GM12878 (cell line): ENCODE measurements at regions not wholly inside any gene's neighbourhood (a gene's known extent, or its start where the extent isn't known, plus 50 kb on each side); places are given as distances from the start of the nearest gene placed in this dataset.

Source experiments
- ATAC-seq: fragments of 200-7000 bp; cut with Tn5 transposase; 3 replicates; pipeline ENCODE4 v1.9.1; 2020; ENCODE audit warnings: mild to moderate bottlenecking, moderate library complexity
- BruUV-seq: library from RNA; stranded (reverse); fragments of 400-500 nt; replicated peaks from 2 replicates; lab custom pipeline; 2021; lab: Mats Ljungman, UMichigan
- CTCF ChIA-PET: fragments of 300-600 bp; sonication (Branson Sonifier 250); formaldehyde crosslinking; extraction: SDS; loops from one replicate; lab custom pipeline; 2021; ENCODE audit warnings: inconsistent platforms; lab: Yijun Ruan, JAX
- POLR2A ChIA-PET: fragments of 350-600 bp; formaldehyde crosslinking; extraction: SDS; loops from one replicate; lab custom pipeline; 2021; ENCODE audit warnings: inconsistent platforms; lab: Charles Lee
- RAD21 ChIA-PET: fragments of 300-600 bp; sonication (Branson Sonifier 250); formaldehyde crosslinking; loops from one replicate; lab custom pipeline; 2023; ENCODE audit warnings: antibody characterized with exemption; ENCODE audit not compliant: unreplicated experiment; lab: Charles Lee
- SMC1A ChIA-PET: fragments of 300-600 bp; sonication (Branson Sonifier 250); formaldehyde crosslinking; loops from one replicate; lab custom pipeline; 2023; ENCODE audit not compliant: unreplicated experiment, uncharacterized antibody; lab: Charles Lee
- DNase-seq: peaks from one replicate; pipeline ENCODE4 v3.0.0-alpha.2; 2011; ENCODE audit warnings: low read depth, low spot score
- FAIRE-seq: peaks from 3 replicates; lab custom pipeline; 2011; peaks lifted over from hg19 to GRCh38; lab: Jason Lieb, UNC
- H2AFZ ChIP-seq: 2 replicates; pipeline ENCODE4 v1.6.0; 2011; ENCODE audit warnings: low read depth, low read length, control low read depth; ENCODE audit not compliant: control insufficient read depth
- H3K27ac ChIP-seq: 2 replicates; pipeline ENCODE4 v1.5.1; 2011; ENCODE audit warnings: control low read depth; ENCODE audit not compliant: control insufficient read depth, insufficient read depth
- H3K27me3 ChIP-seq, 2 experiments: replicated peaks in 1 of 2; 2 replicates each; pipeline versions ENCODE4 v1.6.0 to v1.6.1; 2011; ENCODE audit warnings: low read length in 1 of 2; ENCODE audit not compliant: control insufficient read depth in 2 of 2, insufficient read depth in 2 of 2
- H3K36me3 ChIP-seq, 2 experiments: 2 replicates each; pipeline ENCODE4 v1.5.1; 2011; ENCODE audit warnings: low read length in 1 of 2; ENCODE audit not compliant: control insufficient read depth in 2 of 2, insufficient read depth in 2 of 2
- H3K4me1 ChIP-seq: 2 replicates; pipeline ENCODE4 v1.6.1; 2011; ENCODE audit warnings: mild to moderate bottlenecking, low read length, moderate library complexity, mixed read lengths; ENCODE audit not compliant: control insufficient read depth, insufficient read depth
- H3K4me2 ChIP-seq: 2 replicates; pipeline ENCODE4 v1.6.0; 2011; ENCODE audit warnings: control low read depth; ENCODE audit not compliant: control insufficient read depth, insufficient read depth
- H3K4me3 ChIP-seq: fragments of 200-600 bp; sonication (generic); 2 replicates; pipeline ENCODE4 v1.5.1; 2016
- H3K79me2 ChIP-seq: 2 replicates; pipeline ENCODE4 v1.6.0; 2011; ENCODE audit warnings: low read length; ENCODE audit not compliant: control insufficient read depth, insufficient read depth
- H3K9ac ChIP-seq: 2 replicates; pipeline ENCODE4 v1.8.0; 2011; ENCODE audit warnings: low read length, control low read depth, mixed read lengths; ENCODE audit not compliant: control insufficient read depth, insufficient read depth
- H3K9me3 ChIP-seq: replicated peaks from 3 replicates; pipeline ENCODE4 v1.5.1; 2011; ENCODE audit warnings: mild to moderate bottlenecking, low read length; ENCODE audit not compliant: control insufficient read depth, insufficient read depth
- H4K20me1 ChIP-seq: 2 replicates; pipeline ENCODE4 v1.6.0; 2011; ENCODE audit not compliant: control insufficient read depth, insufficient read depth
- BHLHE40 ChIP-seq, 2 experiments: fragments of 450-650 bp in 1 of 2; IDR thresholded peaks; 2 replicates each; pipeline ENCODE4 v1.6.1; 2011 to 2017; ENCODE audit warnings: low read depth in 2 of 2, borderline replicate concordance in 1 of 2, improper control_type of control experiment in 1 of 2, low read length in 1 of 2, mild to moderate bottlenecking in 1 of 2
- DPF2 ChIP-seq: fragments of 450-650 bp; IDR thresholded peaks from 2 replicates; pipeline ENCODE4 v1.6.1; 2017; ENCODE audit warnings: mild to moderate bottlenecking
- EP300 ChIP-seq, 2 experiments: fragments of 150-350 bp in 1 of 2; IDR thresholded peaks; 2 replicates each; pipeline ENCODE4 v1.6.1; 2011 to 2012; ENCODE audit warnings: low read depth in 2 of 2, low read length in 2 of 2, borderline replicate concordance in 1 of 2, improper control_type of control experiment in 1 of 2, inconsistent platforms in 1 of 2; ENCODE audit not compliant: control insufficient read depth in 1 of 2
- ESRRA ChIP-seq: IDR thresholded peaks from 2 replicates; pipeline ENCODE4 v1.6.1; 2012; ENCODE audit warnings: mild to moderate bottlenecking, low read length, improper control_type of control experiment
- FOS ChIP-seq: IDR thresholded peaks from 3 replicates; pipeline ENCODE4 v1.6.1; 2011; ENCODE audit warnings: borderline replicate concordance; ENCODE audit not compliant: insufficient read length; ENCODE audit errors: extremely low read depth
- FOXM1 ChIP-seq: IDR thresholded peaks from 2 replicates; pipeline ENCODE4 v1.6.1; 2012; ENCODE audit warnings: low read depth, mild to moderate bottlenecking, inconsistent platforms, low read length, moderate library complexity
- IKZF2 ChIP-seq, 2 experiments: fragments of 450-650 bp; IDR thresholded peaks; 2 replicates each; pipeline ENCODE4 v1.6.1; 2017; ENCODE audit warnings: mild to moderate bottlenecking in 2 of 2, moderate library complexity in 2 of 2
- IRF4 ChIP-seq: IDR thresholded peaks from 2 replicates; pipeline ENCODE4 v1.6.1; 2011; ENCODE audit warnings: low read depth, low read length
- POU2F2 ChIP-seq: IDR thresholded peaks from 3 replicates; pipeline ENCODE4 v1.6.1; 2011; ENCODE audit warnings: low read depth, mild to moderate bottlenecking, low read length, borderline replicate concordance
- SMC3 ChIP-seq: IDR thresholded peaks from 2 replicates; pipeline ENCODE4 v1.6.1; 2011; ENCODE audit warnings: low read length, improper control_type of control experiment, borderline replicate concordance
- SPI1 ChIP-seq: IDR thresholded peaks from 2 replicates; pipeline ENCODE4 v1.6.1; 2011; ENCODE audit warnings: low read depth, mild to moderate bottlenecking, low read length, moderate library complexity, borderline replicate concordance; ENCODE audit not compliant: insufficient read depth
- ZBED1 ChIP-seq: IDR thresholded peaks from 2 replicates; pipeline ENCODE4 v1.6.1; 2016; ENCODE audit warnings: borderline replicate concordance
- ZZZ3 ChIP-seq: IDR thresholded peaks from 2 replicates; pipeline ENCODE4 v1.6.1; 2011; ENCODE audit warnings: low read depth; ENCODE audit not compliant: control insufficient read depth, insufficient read length
- WGBS: methylation state at CpG from one replicate; pipeline ENCODE4 v1.1.6; 2016; ENCODE audit warnings: low lambda C conversion rate; ENCODE audit not compliant: insufficient replicate concordance, insufficient coverage; ENCODE audit errors: missing lambda C conversion rate; 5-methylcytosine and 5-hydroxymethylcytosine counted together
- in situ Hi-C: fragments of 300-500 bp; cut with MboI; formaldehyde crosslinking; loops from 9 replicates; pipeline ENCODE4 v1.14.3; 2018; ENCODE audit warnings: mixed read lengths
- intact Hi-C: fragments of 100-400 bp; cut with micrococcal nuclease; formaldehyde crosslinking; loops from one replicate; pipeline ENCODE4 v1.14.2; 2022; ENCODE audit not compliant: unreplicated experiment
- TF ChIP-seq, protein P1 (sequence below): fragments of 450-650 bp; IDR thresholded peaks from 2 replicates; pipeline ENCODE4 v1.6.1; 2017; ENCODE audit warnings: low read depth, mild to moderate bottlenecking, moderate library complexity
- TF ChIP-seq, protein P2 (sequence below): fragments of 450-650 bp; IDR thresholded peaks from 2 replicates; pipeline ENCODE4 v1.6.1; 2017; ENCODE audit warnings: mild to moderate bottlenecking
- TF ChIP-seq, protein P3 (sequence below): fragments of 450-650 bp; IDR thresholded peaks from 2 replicates; pipeline ENCODE4 v1.6.1; 2017; ENCODE audit warnings: mild to moderate bottlenecking, moderate library complexity

DNA sequence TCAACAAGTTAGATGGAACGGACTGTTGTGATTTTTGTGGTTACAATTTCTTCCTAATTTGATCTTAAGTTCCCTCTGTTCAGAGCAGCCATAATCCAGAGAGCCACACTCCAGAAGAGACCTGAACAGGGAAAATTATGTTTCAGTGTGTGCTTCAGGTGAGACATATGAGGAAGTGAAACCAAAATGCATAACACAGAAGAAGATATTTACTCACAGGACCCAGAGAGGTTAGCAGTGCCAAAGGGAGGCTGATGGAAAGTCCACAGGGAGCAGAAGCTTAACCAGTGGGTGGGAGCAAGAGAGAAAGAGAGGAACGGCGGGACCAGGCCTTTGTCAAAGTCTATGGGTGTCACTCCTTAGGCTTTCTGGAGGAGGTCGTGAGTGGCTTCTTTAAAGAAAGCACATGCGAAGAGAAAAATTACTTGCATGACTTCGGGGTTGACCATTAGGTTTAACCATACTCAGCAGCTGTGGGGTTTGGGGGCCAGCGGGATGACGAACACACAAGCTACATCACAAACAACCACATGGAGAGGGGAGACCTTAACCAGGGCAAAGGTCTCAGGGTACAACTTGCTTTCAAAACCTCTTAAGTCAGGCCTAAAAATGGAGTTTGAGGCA, 141.4 kb downstream of the MED10 start:
- Histone ChIP-seq H3K27me3 (no peaks in the 10 kb centered on the region), H3K4me1 (no peaks in the 10 kb centered on the region), H3K36me3 (no peaks in the 10 kb centered on the region), H3K4me3 (no peak overlapping the region), H3K79me2 (no peaks in the 10 kb centered on the region), H4K20me1 (no peaks in the 10 kb centered on the region), H3K9me3 (no peaks in the 10 kb centered on the region; the same call in 2 of the 3 replicates), H2AFZ (no peak overlapping the region), H3K4me2 (no peak overlapping the region), H3K9ac (no peak overlapping the region), H3K27ac (no peak overlapping the region)
- ATAC-seq (peak; percentile 95), FAIRE-seq (peak; percentile 83), DNase-seq (peak; percentile 25)
- in situ Hi-C loops (no loop called here), intact Hi-C loops (no loop called here)
- 60% methylated on average over 8 of the region's 8 CpGs for WGBS
- CTCF ChIA-PET: interaction anchor here (1.0 to 2.1 kb wide), 3 partner anchors 8 to 75 kb away, joined by 3 to 5 read pairs (median 3); no protein-coding TSS in a partner anchor
- RAD21 ChIA-PET: interaction anchor here (0.6 to 2.5 kb wide), 2 partner anchors 16 to 36 kb away, joined by 3 to 8 read pairs; no protein-coding TSS in a partner anchor
- BruUV-seq: no TSS peak
- SMC1A ChIA-PET: interaction anchor here (0.7 to 1.7 kb wide), 7 partner anchors 9 to 127 kb away, joined by 3 to 6 read pairs (median 3); no protein-coding TSS in a partner anchor
- POLR2A ChIA-PET: no interaction called here
- TF ChIP-seq, protein P1, sequence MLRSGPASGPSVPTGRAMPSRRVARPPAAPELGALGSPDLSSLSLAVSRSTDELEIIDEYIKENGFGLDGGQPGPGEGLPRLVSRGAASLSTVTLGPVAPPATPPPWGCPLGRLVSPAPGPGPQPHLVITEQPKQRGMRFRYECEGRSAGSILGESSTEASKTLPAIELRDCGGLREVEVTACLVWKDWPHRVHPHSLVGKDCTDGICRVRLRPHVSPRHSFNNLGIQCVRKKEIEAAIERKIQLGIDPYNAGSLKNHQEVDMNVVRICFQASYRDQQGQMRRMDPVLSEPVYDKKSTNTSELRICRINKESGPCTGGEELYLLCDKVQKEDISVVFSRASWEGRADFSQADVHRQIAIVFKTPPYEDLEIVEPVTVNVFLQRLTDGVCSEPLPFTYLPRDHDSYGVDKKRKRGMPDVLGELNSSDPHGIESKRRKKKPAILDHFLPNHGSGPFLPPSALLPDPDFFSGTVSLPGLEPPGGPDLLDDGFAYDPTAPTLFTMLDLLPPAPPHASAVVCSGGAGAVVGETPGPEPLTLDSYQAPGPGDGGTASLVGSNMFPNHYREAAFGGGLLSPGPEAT: peak; percentile 80
- TF ChIP-seq, protein P2, sequence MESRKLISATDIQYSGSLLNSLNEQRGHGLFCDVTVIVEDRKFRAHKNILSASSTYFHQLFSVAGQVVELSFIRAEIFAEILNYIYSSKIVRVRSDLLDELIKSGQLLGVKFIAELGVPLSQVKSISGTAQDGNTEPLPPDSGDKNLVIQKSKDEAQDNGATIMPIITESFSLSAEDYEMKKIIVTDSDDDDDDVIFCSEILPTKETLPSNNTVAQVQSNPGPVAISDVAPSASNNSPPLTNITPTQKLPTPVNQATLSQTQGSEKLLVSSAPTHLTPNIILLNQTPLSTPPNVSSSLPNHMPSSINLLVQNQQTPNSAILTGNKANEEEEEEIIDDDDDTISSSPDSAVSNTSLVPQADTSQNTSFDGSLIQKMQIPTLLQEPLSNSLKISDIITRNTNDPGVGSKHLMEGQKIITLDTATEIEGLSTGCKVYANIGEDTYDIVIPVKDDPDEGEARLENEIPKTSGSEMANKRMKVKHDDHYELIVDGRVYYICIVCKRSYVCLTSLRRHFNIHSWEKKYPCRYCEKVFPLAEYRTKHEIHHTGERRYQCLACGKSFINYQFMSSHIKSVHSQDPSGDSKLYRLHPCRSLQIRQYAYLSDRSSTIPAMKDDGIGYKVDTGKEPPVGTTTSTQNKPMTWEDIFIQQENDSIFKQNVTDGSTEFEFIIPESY: no peak
- TF ChIP-seq ZBED1 (no peak), SMC3 (no peak), FOXM1 (no peak), SPI1 (peak; percentile 98), IKZF2 (IDR thresholded peaks at IDR 0.05) (peak; percentile 93), EP300 (IDR thresholded peaks at IDR 0.05; ENCODE audit: borderline replicate concordance in 1 of 2, control insufficient read depth in 1 of 2, low read depth in 2 of 2, low read length in 2 of 2) (peak in 1 of 2 experiments; percentile 39; a peak in 1 of 4 replicates), POU2F2 (peak; percentile 52; the same call in 1 of the 3 replicates), ZZZ3 (no peak), DPF2 (peak; percentile 78), ESRRA (no peak), BHLHE40 (IDR thresholded peaks at IDR 0.05; ENCODE audit: borderline replicate concordance in 1 of 2, low read depth in 2 of 2, low read length in 1 of 2) (peak; percentile 6 to 46; a peak in 1 of 4 replicates), FOS (no peak), IRF4 (peak; percentile 78)
- TF ChIP-seq, protein P3, sequence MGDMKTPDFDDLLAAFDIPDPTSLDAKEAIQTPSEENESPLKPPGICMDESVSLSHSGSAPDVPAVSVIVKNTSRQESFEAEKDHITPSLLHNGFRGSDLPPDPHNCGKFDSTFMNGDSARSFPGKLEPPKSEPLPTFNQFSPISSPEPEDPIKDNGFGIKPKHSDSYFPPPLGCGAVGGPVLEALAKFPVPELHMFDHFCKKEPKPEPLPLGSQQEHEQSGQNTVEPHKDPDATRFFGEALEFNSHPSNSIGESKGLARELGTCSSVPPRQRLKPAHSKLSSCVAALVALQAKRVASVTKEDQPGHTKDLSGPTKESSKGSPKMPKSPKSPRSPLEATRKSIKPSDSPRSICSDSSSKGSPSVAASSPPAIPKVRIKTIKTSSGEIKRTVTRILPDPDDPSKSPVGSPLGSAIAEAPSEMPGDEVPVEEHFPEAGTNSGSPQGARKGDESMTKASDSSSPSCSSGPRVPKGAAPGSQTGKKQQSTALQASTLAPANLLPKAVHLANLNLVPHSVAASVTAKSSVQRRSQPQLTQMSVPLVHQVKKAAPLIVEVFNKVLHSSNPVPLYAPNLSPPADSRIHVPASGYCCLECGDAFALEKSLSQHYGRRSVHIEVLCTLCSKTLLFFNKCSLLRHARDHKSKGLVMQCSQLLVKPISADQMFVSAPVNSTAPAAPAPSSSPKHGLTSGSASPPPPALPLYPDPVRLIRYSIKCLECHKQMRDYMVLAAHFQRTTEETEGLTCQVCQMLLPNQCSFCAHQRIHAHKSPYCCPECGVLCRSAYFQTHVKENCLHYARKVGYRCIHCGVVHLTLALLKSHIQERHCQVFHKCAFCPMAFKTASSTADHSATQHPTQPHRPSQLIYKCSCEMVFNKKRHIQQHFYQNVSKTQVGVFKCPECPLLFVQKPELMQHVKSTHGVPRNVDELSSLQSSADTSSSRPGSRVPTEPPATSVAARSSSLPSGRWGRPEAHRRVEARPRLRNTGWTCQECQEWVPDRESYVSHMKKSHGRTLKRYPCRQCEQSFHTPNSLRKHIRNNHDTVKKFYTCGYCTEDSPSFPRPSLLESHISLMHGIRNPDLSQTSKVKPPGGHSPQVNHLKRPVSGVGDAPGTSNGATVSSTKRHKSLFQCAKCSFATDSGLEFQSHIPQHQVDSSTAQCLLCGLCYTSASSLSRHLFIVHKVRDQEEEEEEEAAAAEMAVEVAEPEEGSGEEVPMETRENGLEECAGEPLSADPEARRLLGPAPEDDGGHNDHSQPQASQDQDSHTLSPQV: no peak
